ENCODE measurements at regions not wholly inside any gene's neighbourhood (a gene's known extent, or its start where the extent isn't known, plus 50 kb on each side); places are given as distances from the start of the nearest gene placed in this dataset.

DNA sequence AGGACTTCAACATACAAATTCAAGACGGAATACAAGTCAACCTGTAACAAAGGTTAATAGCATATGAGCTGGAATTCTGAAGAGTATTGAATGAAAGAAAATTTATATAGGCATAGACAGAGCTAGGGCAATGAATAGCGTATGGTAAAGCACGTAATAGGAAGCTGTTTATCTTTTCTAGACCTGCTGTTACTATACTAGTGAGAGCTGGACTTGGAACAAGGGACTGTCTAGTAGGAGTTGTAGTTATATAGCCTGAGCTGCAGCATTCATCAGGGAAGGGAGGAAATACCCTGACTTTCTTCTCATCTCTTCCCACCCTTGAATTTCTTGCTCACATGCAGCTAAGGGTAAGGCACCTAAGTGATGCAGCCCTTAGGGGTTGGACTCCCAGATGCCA lies 67.5 kb upstream of the PRLR start:
- H4K20me1 ChIP-seq: no peaks in the 10 kb centered on the region
- no peak overlapping the region for H3K9ac ChIP-seq
- peaks cover 12% of the 10 kb centered on the region for H3K4me1 ChIP-seq
- no peak for TF ChIP-seq Cebpa-rat (IDR thresholded peaks at IDR 0.05)
- no peak overlapping the region for H3K4me2 ChIP-seq
- no peaks in the 10 kb centered on the region for H3K36me3 ChIP-seq
- H3K27me3 ChIP-seq: no peaks in the 10 kb centered on the region
- no peak overlapping the region for H3K27ac ChIP-seq
- H3K4me3 ChIP-seq: no peak overlapping the region
- H3K9me3 ChIP-seq: 0 out of 2 replicates have a peak, but pooled peaks cover 7% of the 10 kb centered on the region

DNA sequence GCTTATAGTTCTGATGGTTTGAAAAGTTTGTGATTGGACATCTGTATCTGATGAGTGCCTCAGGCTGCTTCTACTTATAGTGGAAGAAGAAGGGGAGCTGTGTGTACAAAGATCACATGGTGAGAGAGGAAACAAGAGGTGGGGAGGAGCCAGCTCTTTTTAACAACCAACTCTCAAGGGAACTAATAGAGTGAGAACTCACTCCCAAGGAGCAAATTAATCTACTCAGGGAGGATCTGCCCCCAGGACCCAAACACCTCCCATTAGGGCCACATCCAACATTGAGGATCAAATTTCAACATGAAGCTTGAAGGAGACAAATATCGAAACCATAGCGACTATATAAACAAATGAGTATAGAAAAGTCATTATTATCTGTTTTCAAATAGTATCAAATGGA lies 64.7 kb upstream of the PRLR start:
- no peak overlapping the region for H3K27ac ChIP-seq
- no peak for TF ChIP-seq Cebpa-rat (IDR thresholded peaks at IDR 0.05)
- H3K4me2 ChIP-seq: peak overlapping the region; percentile 47

DNA sequence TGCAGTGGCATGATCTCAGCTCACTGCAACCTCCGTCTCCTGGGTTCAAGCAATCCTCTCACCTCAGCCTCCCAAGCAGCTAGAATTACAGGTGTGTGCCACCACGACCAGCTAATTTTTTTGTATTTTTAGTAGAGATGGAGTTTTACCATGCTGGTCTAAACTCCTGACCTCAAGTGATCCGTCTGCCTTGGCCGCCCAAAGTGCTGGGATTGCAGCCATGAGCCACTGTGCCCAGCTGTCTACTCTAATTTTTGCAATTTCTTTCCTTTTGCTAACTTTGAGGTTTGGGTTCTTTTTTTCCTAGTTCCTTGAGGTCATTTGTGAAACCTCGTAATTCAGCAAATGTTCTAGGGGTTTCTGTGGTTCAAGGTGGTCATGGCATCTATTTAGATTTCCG lies 63.7 kb upstream of the PRLR start:
- TF ChIP-seq Cebpa-rat (IDR thresholded peaks at IDR 0.05): no peak

More for the DNA sequence above, 64.7 kb upstream of the PRLR start:
- no peaks in the 10 kb centered on the region for H3K36me3 ChIP-seq
- H3K4me1 ChIP-seq: peaks cover 12% of the 10 kb centered on the region
- H3K4me3 ChIP-seq: no peak overlapping the region
- H3K27me3 ChIP-seq: no peaks in the 10 kb centered on the region
- no peak overlapping the region for H3K9ac ChIP-seq
- H3K9me3 ChIP-seq: 0 out of 2 replicates have a peak, but pooled peaks cover 8% of the 10 kb centered on the region
- no peaks in the 10 kb centered on the region for H4K20me1 ChIP-seq

DNA sequence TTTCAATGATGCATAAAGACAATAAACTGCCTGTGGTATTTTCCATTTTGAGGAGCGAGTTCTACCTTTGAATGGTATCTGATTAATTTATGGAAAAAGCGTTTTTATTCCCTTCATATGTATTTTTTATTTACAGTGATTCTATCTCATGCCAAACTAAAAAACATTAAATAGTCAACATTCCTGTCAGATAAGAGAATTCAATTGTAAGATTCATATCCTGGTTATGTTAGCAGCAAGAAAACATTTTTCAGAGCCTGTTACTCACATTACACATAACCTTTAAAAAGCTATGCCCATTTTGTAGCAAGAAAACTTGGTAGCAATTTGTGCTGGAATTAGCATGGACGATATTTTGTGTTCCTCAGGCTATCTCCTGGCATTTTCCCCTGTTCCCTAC lies 55.1 kb upstream of the PRLR start:
- Histone ChIP-seq H3K4me2 (no peak overlapping the region), H3K27me3 (no peaks in the 10 kb centered on the region), H3K27ac (no peak overlapping the region), H3K4me1 (peaks cover 13% of the 10 kb centered on the region), H3K9ac (no peak overlapping the region), H3K36me3 (no peaks in the 10 kb centered on the region), H4K20me1 (no peaks in the 10 kb centered on the region), H3K9me3 (no peaks in the 10 kb centered on the region), H3K4me3 (no peak overlapping the region)
- no peak for TF ChIP-seq Cebpa-rat (IDR thresholded peaks at IDR 0.05)

More for the DNA sequence above, 63.7 kb upstream of the PRLR start:
- H4K20me1 ChIP-seq: no peaks in the 10 kb centered on the region
- no peaks in the 10 kb centered on the region for H3K36me3 ChIP-seq
- no peak overlapping the region for H3K27ac ChIP-seq
- 0 out of 2 replicates have a peak, but pooled peaks cover 8% of the 10 kb centered on the region for H3K9me3 ChIP-seq
- H3K4me2 ChIP-seq: no peak overlapping the region
- H3K27me3 ChIP-seq: no peaks in the 10 kb centered on the region
- H3K4me3 ChIP-seq: no peak overlapping the region
- peaks cover 12% of the 10 kb centered on the region for H3K4me1 ChIP-seq
- no peak overlapping the region for H3K9ac ChIP-seq

DNA sequence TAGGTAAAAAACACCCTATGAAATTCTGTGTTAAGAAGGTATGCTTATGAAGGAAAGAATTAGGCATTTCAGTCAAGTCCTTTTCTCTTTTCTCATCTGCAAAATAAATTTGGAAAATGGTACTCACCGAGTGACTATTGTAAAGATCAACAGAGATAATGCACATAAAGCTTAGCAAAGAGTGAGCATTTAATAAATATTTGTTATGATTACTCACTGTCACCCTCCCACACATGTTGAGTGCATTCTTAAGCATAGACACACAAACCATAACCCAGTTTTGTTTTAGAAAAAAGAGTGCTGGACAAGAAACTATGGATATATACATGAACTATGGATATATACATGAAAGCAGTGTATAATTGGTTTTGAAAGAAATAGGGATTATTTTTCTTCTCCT lies 54.7 kb upstream of the PRLR start:
- no peak for TF ChIP-seq Cebpa-rat (IDR thresholded peaks at IDR 0.05)
- no peak overlapping the region for H3K27ac ChIP-seq
- no peaks in the 10 kb centered on the region for H3K36me3 ChIP-seq
- H3K27me3 ChIP-seq: no peaks in the 10 kb centered on the region
- H3K9ac ChIP-seq: no peak overlapping the region
- no peak overlapping the region for H3K4me2 ChIP-seq
- no peak overlapping the region for H3K4me3 ChIP-seq
- H3K4me1 ChIP-seq: peaks cover 13% of the 10 kb centered on the region
- no peaks in the 10 kb centered on the region for H3K9me3 ChIP-seq
- H4K20me1 ChIP-seq: no peaks in the 10 kb centered on the region

DNA sequence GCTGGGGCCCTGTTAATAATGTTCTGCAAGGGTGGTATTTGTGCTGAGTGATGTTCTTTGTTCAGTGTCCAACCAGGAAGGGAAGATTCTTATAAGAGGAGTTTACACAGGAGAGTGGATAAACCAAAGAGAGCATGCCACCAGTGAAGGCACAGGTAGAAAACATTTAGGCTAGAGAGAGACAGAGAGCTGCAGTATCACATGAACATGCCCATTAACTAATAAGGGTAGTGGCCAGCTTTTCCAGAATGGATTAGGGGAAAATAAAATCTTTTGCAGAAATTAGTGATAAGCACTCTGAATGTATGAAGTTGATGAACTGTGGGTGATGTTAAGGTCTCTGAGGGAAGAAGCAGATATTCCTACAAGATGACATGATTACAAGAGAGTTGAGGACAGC lies 54.1 kb upstream of the PRLR start:
- no peak overlapping the region for H3K9ac ChIP-seq
- peaks cover 13% of the 10 kb centered on the region for H3K4me1 ChIP-seq
- no peaks in the 10 kb centered on the region for H3K9me3 ChIP-seq
- no peak overlapping the region for H3K27ac ChIP-seq
- H3K27me3 ChIP-seq: no peaks in the 10 kb centered on the region
- no peak overlapping the region for H3K4me3 ChIP-seq
- no peaks in the 10 kb centered on the region for H4K20me1 ChIP-seq
- no peak overlapping the region for H3K4me2 ChIP-seq
- TF ChIP-seq Cebpa-rat (IDR thresholded peaks at IDR 0.05): no peak
- no peaks in the 10 kb centered on the region for H3K36me3 ChIP-seq

DNA sequence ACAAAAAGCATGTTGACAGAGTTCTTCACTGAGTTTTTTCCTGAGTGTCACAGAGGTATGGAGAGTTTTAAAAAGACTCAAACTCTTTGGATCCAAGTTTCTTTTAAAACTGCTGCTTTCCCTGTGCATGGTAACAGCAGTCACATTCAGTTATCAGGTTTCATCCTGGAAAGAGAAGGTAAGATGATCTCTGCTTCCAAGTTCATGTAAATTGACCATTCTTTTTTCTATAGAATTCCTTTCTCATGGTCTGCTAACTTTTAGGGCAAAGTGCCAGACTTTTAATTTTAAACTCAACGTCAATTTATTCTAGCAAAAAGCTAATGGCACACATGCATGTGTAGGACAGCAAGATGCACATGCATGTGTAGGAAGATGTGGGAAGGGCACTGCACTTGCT lies 52.5 kb upstream of the PRLR start:
- H3K27me3 ChIP-seq: no peaks in the 10 kb centered on the region
- no peak for TF ChIP-seq Cebpa-rat (IDR thresholded peaks at IDR 0.05)
- H3K9me3 ChIP-seq: no peaks in the 10 kb centered on the region
- no peak overlapping the region for H3K9ac ChIP-seq
- no peak overlapping the region for H3K27ac ChIP-seq
- no peaks in the 10 kb centered on the region for H3K36me3 ChIP-seq
- H3K4me3 ChIP-seq: no peak overlapping the region
- no peaks in the 10 kb centered on the region for H4K20me1 ChIP-seq
- H3K4me2 ChIP-seq: peak overlapping the region; percentile 34
- H3K4me1 ChIP-seq: peaks cover 13% of the 10 kb centered on the region

DNA sequence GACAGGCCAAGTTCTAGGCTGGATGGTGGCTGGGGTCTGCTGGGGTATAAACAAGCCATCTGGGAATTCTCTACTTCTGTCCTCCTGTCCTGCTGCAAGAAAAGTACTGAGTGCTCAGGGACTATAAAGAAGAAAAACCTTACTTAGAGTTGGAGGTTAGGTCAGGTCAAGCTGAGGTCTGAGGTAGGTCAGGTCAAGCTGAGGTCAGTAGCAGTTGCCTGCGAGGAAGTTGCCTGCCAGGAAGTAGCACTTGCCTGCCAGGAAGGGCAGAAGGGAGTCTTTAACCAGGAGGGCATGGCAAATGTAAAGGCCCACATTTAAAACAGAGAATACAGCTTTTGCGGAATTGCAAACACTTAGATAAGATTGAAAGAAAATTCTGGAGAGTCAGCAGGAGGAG lies 51.3 kb upstream of the PRLR start:
- peaks cover 13% of the 10 kb centered on the region for H3K4me1 ChIP-seq
- no peaks in the 10 kb centered on the region for H3K9me3 ChIP-seq
- H3K4me2 ChIP-seq: no peak overlapping the region
- H3K9ac ChIP-seq: no peak overlapping the region
- no peak overlapping the region for H3K4me3 ChIP-seq
- TF ChIP-seq Cebpa-rat (IDR thresholded peaks at IDR 0.05): no peak
- no peaks in the 10 kb centered on the region for H3K27me3 ChIP-seq
- H3K36me3 ChIP-seq: no peaks in the 10 kb centered on the region
- no peak overlapping the region for H3K27ac ChIP-seq
- H4K20me1 ChIP-seq: no peaks in the 10 kb centered on the region

All from BLaER1 (cell line).